ENCODE measurements at regions not wholly inside any gene's neighbourhood (a gene's known extent, or its start where the extent isn't known, plus 50 kb on each side); places are given as distances from the start of the nearest gene placed in this dataset.

- ATAC-seq (peak; percentile 50), DNase-seq (peak; percentile 73)
- TF ChIP-seq EZH2 (IDR thresholded peaks at IDR 0.05; ENCODE audit: low read length, unreplicated experiment) (no peak), CTCF (conservative IDR thresholded peaks at IDR 0.05; ENCODE audit: low read depth, low read length) (no peak), EZH2phosphoT487 (IDR thresholded peaks at IDR 0.05; ENCODE audit: borderline replicate concordance, low read length) (no peak)
- H3K27me3 ChIP-seq (ENCODE audit: low read length) = no peaks in the 10 kb centered on the region
- BruUV-seq (replicated peaks) = no TSS peak
- no peak overlapping the region for H3K9ac ChIP-seq (ENCODE audit: low read length)
- H4K20me1 ChIP-seq (ENCODE audit: low read length) = no peaks in the 10 kb centered on the region
- H3K4me3 ChIP-seq (ENCODE audit: low read length) = no peak overlapping the region
- H3F3A ChIP-seq (ENCODE audit: low read length, unreplicated experiment) = no peaks in the 10 kb centered on the region
- no peak overlapping the region for H3K4me2 ChIP-seq (ENCODE audit: low read length)
- no peaks in the 10 kb centered on the region for H3K36me3 ChIP-seq (ENCODE audit: low read depth, low read length)
- CTCF ChIA-PET = interaction anchor here (0.6 kb wide), 1 partner anchor 19 kb away, joined by 5 read pairs; no protein-coding TSS in a partner anchor
- H3K27ac ChIP-seq (ENCODE audit: low read length) = peak overlapping the region; percentile 12; the same call in 1 of the 2 replicates
- H3K79me2 ChIP-seq (ENCODE audit: low read length) = no peaks in the 10 kb centered on the region
- POLR2A ChIA-PET (ENCODE audit: unreplicated experiment) = no interaction called here
- no peak overlapping the region for H2AFZ ChIP-seq (ENCODE audit: low read length)
- H3K4me1 ChIP-seq (ENCODE audit: insufficient read depth, low read length) = peaks cover 11% of the 10 kb centered on the region; the same call in 1 of the 2 replicates
- no peaks in the 10 kb centered on the region for H3K9me2 ChIP-seq (replicated peaks; ENCODE audit: low read length)
- intact Hi-C loops (cut with micrococcal nuclease) = no loop called here
- no peaks in the 10 kb centered on the region for H3K9me3 ChIP-seq (ENCODE audit: low read length)
These were observed 140.0 kb downstream of the RAB38 start for GRCh38 chr11:88035271-88035670.

GRCh38 chr11:88017666-88018065, 157.6 kb downstream of the RAB38 start:
- no peak overlapping the region for H3K4me2 ChIP-seq (ENCODE audit: low read length)
- no peak overlapping the region for H3K27ac ChIP-seq (ENCODE audit: low read length)
- H3F3A ChIP-seq (ENCODE audit: low read length, unreplicated experiment) = no peaks in the 10 kb centered on the region
- ATAC-seq (no peak), DNase-seq (no peak)
- H3K27me3 ChIP-seq (ENCODE audit: low read length) = no peaks in the 10 kb centered on the region
- H3K4me3 ChIP-seq (ENCODE audit: low read length) = no peak overlapping the region
- CTCF ChIA-PET = interaction anchor here (0.6 kb wide), 1 partner anchor 554 kb away, joined by 4 read pairs; no protein-coding TSS in a partner anchor
- TF ChIP-seq CTCF (conservative IDR thresholded peaks at IDR 0.05; ENCODE audit: low read depth, low read length) (no peak), EZH2 (IDR thresholded peaks at IDR 0.05; ENCODE audit: low read length, unreplicated experiment) (no peak), EZH2phosphoT487 (IDR thresholded peaks at IDR 0.05; ENCODE audit: borderline replicate concordance, low read length) (no peak)
- no peaks in the 10 kb centered on the region for H3K9me2 ChIP-seq (replicated peaks; ENCODE audit: low read length)
- no peaks in the 10 kb centered on the region for H3K9me3 ChIP-seq (ENCODE audit: low read length)
- intact Hi-C loops (cut with micrococcal nuclease) = no loop called here
- H3K79me2 ChIP-seq (ENCODE audit: low read length) = no peaks in the 10 kb centered on the region
- peaks cover 21% of the 10 kb centered on the region for H3K4me1 ChIP-seq (ENCODE audit: insufficient read depth, low read length)
- no peak overlapping the region for H3K9ac ChIP-seq (ENCODE audit: low read length)
- H3K36me3 ChIP-seq (ENCODE audit: low read depth, low read length) = no peaks in the 10 kb centered on the region
- H2AFZ ChIP-seq (ENCODE audit: low read length) = no peak overlapping the region
- no peaks in the 10 kb centered on the region for H4K20me1 ChIP-seq (ENCODE audit: low read length)
- POLR2A ChIA-PET (ENCODE audit: unreplicated experiment) = no interaction called here
- no TSS peak for BruUV-seq (replicated peaks)

- Histone ChIP-seq H3K4me1 (ENCODE audit: insufficient read depth, low read length) (peaks cover 21% of the 10 kb centered on the region), H3K4me3 (ENCODE audit: low read length) (no peak overlapping the region), H3K9me2 (replicated peaks; ENCODE audit: low read length) (no peaks in the 10 kb centered on the region), H3K79me2 (ENCODE audit: low read length) (no peaks in the 10 kb centered on the region), H2AFZ (ENCODE audit: low read length) (peak overlapping the region; percentile 7; the same call in 1 of the 2 replicates), H3K4me2 (ENCODE audit: low read length) (peak overlapping the region; percentile 8; the same call in 1 of the 2 replicates), H3F3A (ENCODE audit: low read length, unreplicated experiment) (no peaks in the 10 kb centered on the region), H4K20me1 (ENCODE audit: low read length) (no peaks in the 10 kb centered on the region), H3K27ac (ENCODE audit: low read length) (no peak overlapping the region), H3K9ac (ENCODE audit: low read length) (no peak overlapping the region), H3K36me3 (ENCODE audit: low read depth, low read length) (no peaks in the 10 kb centered on the region), H3K9me3 (ENCODE audit: low read length) (no peaks in the 10 kb centered on the region), H3K27me3 (ENCODE audit: low read length) (no peaks in the 10 kb centered on the region)
- DNase-seq (peak; percentile 96), ATAC-seq (peak; percentile 84)
- intact Hi-C loops (cut with micrococcal nuclease) = loop anchor here (1.0 kb wide), 5 partner anchors 138 to 553 kb away; no protein-coding TSS in a partner anchor
- no TSS peak for BruUV-seq (replicated peaks)
- peak; percentile 97 for TF ChIP-seq CTCF (conservative IDR thresholded peaks at IDR 0.05; ENCODE audit: low read depth, low read length)
- TF ChIP-seq EZH2phosphoT487 (IDR thresholded peaks at IDR 0.05; ENCODE audit: borderline replicate concordance, low read length) = no peak
- no peak for TF ChIP-seq EZH2 (IDR thresholded peaks at IDR 0.05; ENCODE audit: low read length, unreplicated experiment)
- ChIA-PET CTCF (interaction anchor here (0.6 to 2.3 kb wide), 14 partner anchors 19 to 541 kb away, joined by 3 to 18 read pairs (median 4); no protein-coding TSS in a partner anchor), POLR2A (ENCODE audit: unreplicated experiment) (no interaction called here)
These were observed 158.7 kb downstream of the RAB38 start for GRCh38 chr11:88016392-88017170.

Data from PC-3 (cell line).